GM12878 (cell line): ENCODE measurements at regions not wholly inside any gene's neighbourhood (a gene's known extent, or its start where the extent isn't known, plus 50 kb on each side); places are given as distances from the start of the nearest gene placed in this dataset.

ENCODE experiments used
- BHLHE40 ChIP-seq, 2 experiments: fragments of 450-650 bp in 1 of 2; IDR thresholded peaks; 2 replicates each; pipeline ENCODE4 v1.6.1; 2011 to 2017; ENCODE audit warnings: low read depth in 2 of 2, borderline replicate concordance in 1 of 2, improper control_type of control experiment in 1 of 2, low read length in 1 of 2, mild to moderate bottlenecking in 1 of 2
- CEBPB ChIP-seq, 2 experiments: fragments of 150-350 bp in 1 of 2; IDR thresholded peaks; 2 replicates each; pipeline ENCODE4 v1.6.1; 2012 to 2014; ENCODE audit warnings: low read depth in 2 of 2, low read length in 2 of 2, borderline replicate concordance in 1 of 2, inconsistent platforms in 1 of 2
- EZH2 ChIP-seq: IDR thresholded peaks from 2 replicates; pipeline ENCODE4 v1.6.1; 2012; ENCODE audit warnings: low read depth, mild to moderate bottlenecking, control low read depth, inconsistent platforms, low read length, borderline replicate concordance; ENCODE audit not compliant: control insufficient read depth
- NR2C1 ChIP-seq: fragments of 450-650 bp; IDR thresholded peaks from 2 replicates; pipeline ENCODE4 v1.6.1; 2017; ENCODE audit warnings: antibody characterized with exemption, mild to moderate bottlenecking, moderate library complexity
- TF ChIP-seq, protein P1 (sequence below), 3 experiments: IDR thresholded peaks in 2 of 3; conservative IDR thresholded peaks in 1 of 3; 2 replicates each; pipeline ENCODE4 v1.5.1; 2011; ENCODE audit warnings: low read depth in 3 of 3, low read length in 3 of 3, mild to moderate bottlenecking in 3 of 3, control low read depth in 2 of 3, moderate library complexity in 2 of 3, inconsistent platforms in 1 of 3, mixed read lengths in 1 of 3; ENCODE audit not compliant: control insufficient read depth in 2 of 3, insufficient read depth in 1 of 3; ENCODE audit errors: extremely low read depth in 1 of 3

DNA sequence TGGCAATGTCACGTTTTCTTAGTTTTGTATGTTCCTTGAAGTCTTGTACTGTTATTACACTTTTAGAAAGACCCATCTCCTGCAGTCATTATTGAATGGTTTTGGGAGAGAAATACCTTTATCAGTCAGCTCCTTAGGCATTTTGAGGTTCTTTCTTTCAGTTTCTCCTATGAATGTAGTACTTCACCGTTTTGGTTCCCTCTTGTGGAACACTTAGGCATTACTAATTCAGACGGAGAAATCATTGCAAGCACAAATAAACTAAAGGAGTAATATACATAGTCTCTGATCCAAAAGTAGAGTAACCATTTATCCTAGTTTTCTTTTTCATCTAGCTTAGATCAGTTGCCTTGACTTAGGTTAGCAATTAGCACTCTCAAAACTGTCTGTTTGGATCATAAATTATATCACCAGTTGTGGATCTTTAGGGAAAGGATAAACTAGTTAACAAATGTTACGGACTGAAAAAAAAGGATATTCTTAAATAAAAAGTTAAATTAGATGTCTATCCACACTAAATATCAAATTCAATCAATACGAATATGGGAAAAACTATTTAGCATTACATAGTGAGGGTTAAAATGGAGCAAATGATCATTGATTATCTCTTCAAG lies 1538.3 kb upstream of the SEL1L start:
- TF ChIP-seq, protein P1, sequence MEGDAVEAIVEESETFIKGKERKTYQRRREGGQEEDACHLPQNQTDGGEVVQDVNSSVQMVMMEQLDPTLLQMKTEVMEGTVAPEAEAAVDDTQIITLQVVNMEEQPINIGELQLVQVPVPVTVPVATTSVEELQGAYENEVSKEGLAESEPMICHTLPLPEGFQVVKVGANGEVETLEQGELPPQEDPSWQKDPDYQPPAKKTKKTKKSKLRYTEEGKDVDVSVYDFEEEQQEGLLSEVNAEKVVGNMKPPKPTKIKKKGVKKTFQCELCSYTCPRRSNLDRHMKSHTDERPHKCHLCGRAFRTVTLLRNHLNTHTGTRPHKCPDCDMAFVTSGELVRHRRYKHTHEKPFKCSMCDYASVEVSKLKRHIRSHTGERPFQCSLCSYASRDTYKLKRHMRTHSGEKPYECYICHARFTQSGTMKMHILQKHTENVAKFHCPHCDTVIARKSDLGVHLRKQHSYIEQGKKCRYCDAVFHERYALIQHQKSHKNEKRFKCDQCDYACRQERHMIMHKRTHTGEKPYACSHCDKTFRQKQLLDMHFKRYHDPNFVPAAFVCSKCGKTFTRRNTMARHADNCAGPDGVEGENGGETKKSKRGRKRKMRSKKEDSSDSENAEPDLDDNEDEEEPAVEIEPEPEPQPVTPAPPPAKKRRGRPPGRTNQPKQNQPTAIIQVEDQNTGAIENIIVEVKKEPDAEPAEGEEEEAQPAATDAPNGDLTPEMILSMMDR (IDR thresholded peaks at IDR 0.05 in 2 of 3, conservative IDR thresholded peaks at IDR 0.05 in 1 of 3; ENCODE audit: control insufficient read depth in 2 of 3, extremely low read depth in 1 of 3, insufficient read depth in 1 of 3, low read depth in 3 of 3, low read length in 3 of 3), result peak; percentile 38 to 54 (median 47); a peak in 4 of 6 replicates
- no peak for TF ChIP-seq NR2C1
- TF ChIP-seq CEBPB (IDR thresholded peaks at IDR 0.05; ENCODE audit: borderline replicate concordance in 1 of 2, low read depth in 2 of 2, low read length in 2 of 2), result no peak
- no peak for TF ChIP-seq EZH2
- TF ChIP-seq BHLHE40 (IDR thresholded peaks at IDR 0.05; ENCODE audit: borderline replicate concordance in 1 of 2, low read depth in 2 of 2, low read length in 1 of 2), result peak in 1 of 2 experiments; percentile 50; a peak in 1 of 4 replicates
